Osteocyte (in vitro differentiated cells): ENCODE measurements at regions not wholly inside any gene's neighbourhood (a gene's known extent, or its start where the extent isn't known, plus 50 kb on each side); places are given as distances from the start of the nearest gene placed in this dataset.

Source experiments
- DNase-seq: peaks from one replicate; pipeline ENCODE4 v3.0.0; 2021; ENCODE audit warnings: mixed read lengths; ENCODE audit not compliant: unreplicated experiment; ENCODE audit errors: extremely low spot score
- H3K27ac Mint-ChIP-seq: one replicate; pipeline ENCODE4 v1.8.0; 2021; ENCODE audit warnings: mild to moderate bottlenecking, mixed read lengths; ENCODE audit not compliant: unreplicated experiment
- H3K27me3 Mint-ChIP-seq: one replicate; pipeline ENCODE4 v1.8.0; 2021; ENCODE audit warnings: mixed read lengths; ENCODE audit not compliant: unreplicated experiment
- H3K36me3 Mint-ChIP-seq: one replicate; pipeline ENCODE4 v1.8.0; 2021; ENCODE audit warnings: mixed read lengths; ENCODE audit not compliant: unreplicated experiment
- H3K4me1 Mint-ChIP-seq: one replicate; pipeline ENCODE4 v1.8.0; 2021; ENCODE audit warnings: mixed read lengths; ENCODE audit not compliant: unreplicated experiment
- H3K4me3 Mint-ChIP-seq: one replicate; pipeline ENCODE4 v1.8.0; 2021; ENCODE audit warnings: mild to moderate bottlenecking, moderate library complexity, mixed read lengths; ENCODE audit not compliant: unreplicated experiment
- H3K9me3 Mint-ChIP-seq: one replicate; pipeline ENCODE4 v1.8.0; 2021; ENCODE audit warnings: mixed read lengths; ENCODE audit not compliant: unreplicated experiment
- TF ChIP-seq, protein P1 (sequence below): fragments of 200-600 bp; sonication (generic); IDR thresholded peaks from 2 replicates; pipeline ENCODE4 v1.5.0; 2021; ENCODE audit warnings: antibody characterized with exemption, mild to moderate bottlenecking, moderate library complexity

GRCh38 chr3:148262980-148263379 lies 434.7 kb upstream of the AGTR1 start:
- no peak for DNase-seq
- H3K4me1 Mint-ChIP-seq: no peaks in the 10 kb centered on the region
- no peak overlapping the region for H3K4me3 Mint-ChIP-seq
- peaks cover 5% of the 10 kb centered on the region for H3K9me3 Mint-ChIP-seq
- no peak overlapping the region for H3K27ac Mint-ChIP-seq
- TF ChIP-seq, protein P1, sequence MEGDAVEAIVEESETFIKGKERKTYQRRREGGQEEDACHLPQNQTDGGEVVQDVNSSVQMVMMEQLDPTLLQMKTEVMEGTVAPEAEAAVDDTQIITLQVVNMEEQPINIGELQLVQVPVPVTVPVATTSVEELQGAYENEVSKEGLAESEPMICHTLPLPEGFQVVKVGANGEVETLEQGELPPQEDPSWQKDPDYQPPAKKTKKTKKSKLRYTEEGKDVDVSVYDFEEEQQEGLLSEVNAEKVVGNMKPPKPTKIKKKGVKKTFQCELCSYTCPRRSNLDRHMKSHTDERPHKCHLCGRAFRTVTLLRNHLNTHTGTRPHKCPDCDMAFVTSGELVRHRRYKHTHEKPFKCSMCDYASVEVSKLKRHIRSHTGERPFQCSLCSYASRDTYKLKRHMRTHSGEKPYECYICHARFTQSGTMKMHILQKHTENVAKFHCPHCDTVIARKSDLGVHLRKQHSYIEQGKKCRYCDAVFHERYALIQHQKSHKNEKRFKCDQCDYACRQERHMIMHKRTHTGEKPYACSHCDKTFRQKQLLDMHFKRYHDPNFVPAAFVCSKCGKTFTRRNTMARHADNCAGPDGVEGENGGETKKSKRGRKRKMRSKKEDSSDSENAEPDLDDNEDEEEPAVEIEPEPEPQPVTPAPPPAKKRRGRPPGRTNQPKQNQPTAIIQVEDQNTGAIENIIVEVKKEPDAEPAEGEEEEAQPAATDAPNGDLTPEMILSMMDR: no peak
- no peaks in the 10 kb centered on the region for H3K27me3 Mint-ChIP-seq
- H3K36me3 Mint-ChIP-seq: no peaks in the 10 kb centered on the region

GRCh38 chr3:148265841-148266240 lies 431.9 kb upstream of the AGTR1 start:
- no peak for DNase-seq
- no peak overlapping the region for H3K4me3 Mint-ChIP-seq
- H3K4me1 Mint-ChIP-seq: no peaks in the 10 kb centered on the region
- TF ChIP-seq, protein P1: no peak
- no peaks in the 10 kb centered on the region for H3K36me3 Mint-ChIP-seq
- peaks cover 7% of the 10 kb centered on the region for H3K9me3 Mint-ChIP-seq
- no peak overlapping the region for H3K27ac Mint-ChIP-seq
- H3K27me3 Mint-ChIP-seq: no peaks in the 10 kb centered on the region

DNA sequence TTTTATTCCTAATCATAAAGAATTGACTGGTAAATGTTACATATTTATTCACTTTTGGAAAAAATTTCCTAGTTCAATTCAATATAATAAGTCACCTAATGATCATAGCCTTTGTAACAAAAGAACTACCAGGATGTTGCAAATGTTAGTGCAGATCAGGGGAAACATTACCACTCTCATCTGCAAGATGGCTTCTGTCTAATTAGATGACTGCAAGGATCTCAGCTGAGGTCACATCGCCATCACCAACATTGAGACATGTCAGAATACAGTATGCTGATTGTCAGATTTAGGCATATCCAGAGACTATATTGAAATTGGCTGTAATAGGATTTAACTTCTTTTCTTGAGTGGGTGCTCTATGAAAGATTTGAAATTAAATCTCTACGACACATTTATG lies 431.4 kb upstream of the AGTR1 start:
- H3K36me3 Mint-ChIP-seq: no peaks in the 10 kb centered on the region
- H3K27ac Mint-ChIP-seq: no peak overlapping the region
- no peaks in the 10 kb centered on the region for H3K4me1 Mint-ChIP-seq
- peaks cover 7% of the 10 kb centered on the region for H3K9me3 Mint-ChIP-seq
- no peaks in the 10 kb centered on the region for H3K27me3 Mint-ChIP-seq
- no peak for DNase-seq
- no peak overlapping the region for H3K4me3 Mint-ChIP-seq
- TF ChIP-seq, protein P1: no peak

DNA sequence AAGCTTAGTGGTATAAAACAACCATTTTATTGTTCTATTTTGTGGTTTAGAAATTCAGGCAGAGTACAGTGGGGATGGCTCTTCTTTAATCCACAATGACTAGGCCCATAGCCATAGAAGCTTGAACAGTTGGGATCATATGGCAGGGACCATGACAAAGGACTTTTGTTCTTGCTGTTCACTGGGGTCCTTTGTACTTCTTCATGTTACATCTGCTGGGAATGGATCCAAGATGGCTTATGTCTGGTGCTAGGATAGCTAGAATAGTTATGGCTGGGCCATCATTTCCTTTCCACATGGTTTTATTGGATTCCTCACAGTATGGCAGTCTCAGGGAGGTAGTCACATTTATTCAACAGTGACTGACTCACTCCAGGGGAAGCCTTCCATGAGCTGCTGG lies 427.9 kb upstream of the AGTR1 start:
- H3K27me3 Mint-ChIP-seq: no peaks in the 10 kb centered on the region
- H3K4me3 Mint-ChIP-seq: no peak overlapping the region
- DNase-seq: no peak
- TF ChIP-seq, protein P1: no peak
- H3K27ac Mint-ChIP-seq: no peak overlapping the region
- H3K4me1 Mint-ChIP-seq: no peaks in the 10 kb centered on the region
- peaks cover 7% of the 10 kb centered on the region for H3K9me3 Mint-ChIP-seq
- no peaks in the 10 kb centered on the region for H3K36me3 Mint-ChIP-seq

GRCh38 chr3:148280623-148281242 lies 417.0 kb upstream of the AGTR1 start:
- Mint-ChIP-seq H3K27me3 (no peaks in the 10 kb centered on the region), H3K9me3 (peaks cover 11% of the 10 kb centered on the region), H3K36me3 (no peaks in the 10 kb centered on the region), H3K4me3 (no peak overlapping the region), H3K27ac (no peak overlapping the region), H3K4me1 (no peaks in the 10 kb centered on the region)
- TF ChIP-seq, protein P1: no peak
- DNase-seq: no peak
